ENCODE measurements at regions not wholly inside any gene's neighbourhood (a gene's known extent, or its start where the extent isn't known, plus 50 kb on each side); places are given as distances from the start of the nearest gene placed in this dataset.

DNA sequence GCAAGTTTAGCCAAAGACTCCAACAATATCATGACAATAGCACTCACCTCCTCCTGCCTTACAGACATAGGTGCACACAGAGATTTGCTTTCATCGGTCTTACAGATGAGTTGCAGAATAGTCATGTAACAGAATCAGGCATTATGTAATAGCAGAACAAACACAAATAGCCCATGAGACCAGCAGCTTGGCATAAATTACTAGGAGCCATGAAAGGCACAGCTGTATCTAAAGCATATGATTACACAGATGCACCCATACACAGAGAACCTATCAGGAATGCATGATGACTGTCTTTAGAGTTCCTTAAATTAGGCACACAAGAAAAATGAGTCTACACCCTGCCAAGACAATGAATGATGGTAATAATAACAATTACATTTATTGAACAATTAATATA, 342.0 kb upstream of the XYLT1 start:
- TF ChIP-seq CTCF (IDR thresholded peaks at IDR 0.05) (no peak), POLR2A (IDR thresholded peaks at IDR 0.05) (no peak), POLR2AphosphoS5 (IDR thresholded peaks at IDR 0.05) (no peak), EP300 (IDR thresholded peaks at IDR 0.05; ENCODE audit: low read depth) (no peak)
